ENCODE measurements at regions not wholly inside any gene's neighbourhood (a gene's known extent, or its start where the extent isn't known, plus 50 kb on each side); places are given as distances from the start of the nearest gene placed in this dataset.

DNA sequence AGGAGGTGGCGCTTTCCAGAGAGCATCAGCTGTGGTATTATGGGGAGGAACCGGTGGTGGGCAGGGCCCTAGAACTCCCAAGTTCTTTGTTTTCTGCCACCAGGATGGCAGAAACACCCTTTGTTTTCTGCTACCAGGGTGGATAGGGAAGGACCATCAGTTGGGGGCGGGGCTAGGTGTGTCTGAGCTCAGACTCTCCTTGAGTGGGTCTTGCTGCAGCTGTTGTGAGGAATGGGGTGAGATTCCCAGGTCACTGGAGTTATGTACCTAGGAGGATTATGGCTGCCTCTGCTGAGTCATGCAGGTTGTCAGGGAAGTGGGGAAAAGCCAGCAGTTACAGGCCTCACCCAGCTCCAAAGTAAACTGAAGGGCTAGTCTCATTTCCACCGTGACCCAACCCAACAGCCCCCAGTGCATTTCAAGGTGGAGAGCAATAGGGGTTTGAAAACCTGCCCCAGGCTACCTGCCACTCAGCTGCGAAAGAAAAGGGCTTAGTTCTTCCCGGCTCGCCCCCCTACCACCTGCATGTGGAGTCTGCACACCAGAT is 167.8 kb upstream of the FAM241A start:
- intact Hi-C loops (cut with DNase I; ENCODE audit: low total_unique reads) (no loop called here), in situ Hi-C loops (cut with MboI; ENCODE audit: low sequenced_read_pairs in 4 of 4) (no loop called here)
- no peaks in the 10 kb centered on the region for H3K9me3 ChIP-seq
- TF ChIP-seq, protein P1, sequence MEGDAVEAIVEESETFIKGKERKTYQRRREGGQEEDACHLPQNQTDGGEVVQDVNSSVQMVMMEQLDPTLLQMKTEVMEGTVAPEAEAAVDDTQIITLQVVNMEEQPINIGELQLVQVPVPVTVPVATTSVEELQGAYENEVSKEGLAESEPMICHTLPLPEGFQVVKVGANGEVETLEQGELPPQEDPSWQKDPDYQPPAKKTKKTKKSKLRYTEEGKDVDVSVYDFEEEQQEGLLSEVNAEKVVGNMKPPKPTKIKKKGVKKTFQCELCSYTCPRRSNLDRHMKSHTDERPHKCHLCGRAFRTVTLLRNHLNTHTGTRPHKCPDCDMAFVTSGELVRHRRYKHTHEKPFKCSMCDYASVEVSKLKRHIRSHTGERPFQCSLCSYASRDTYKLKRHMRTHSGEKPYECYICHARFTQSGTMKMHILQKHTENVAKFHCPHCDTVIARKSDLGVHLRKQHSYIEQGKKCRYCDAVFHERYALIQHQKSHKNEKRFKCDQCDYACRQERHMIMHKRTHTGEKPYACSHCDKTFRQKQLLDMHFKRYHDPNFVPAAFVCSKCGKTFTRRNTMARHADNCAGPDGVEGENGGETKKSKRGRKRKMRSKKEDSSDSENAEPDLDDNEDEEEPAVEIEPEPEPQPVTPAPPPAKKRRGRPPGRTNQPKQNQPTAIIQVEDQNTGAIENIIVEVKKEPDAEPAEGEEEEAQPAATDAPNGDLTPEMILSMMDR (IDR thresholded peaks at IDR 0.05 in 4 of 5, conservative IDR thresholded peaks at IDR 0.05 in 1 of 5) = no peak
- no peak for TF ChIP-seq POLR2A (IDR thresholded peaks at IDR 0.05)
- H3K27me3 ChIP-seq = no peaks in the 10 kb centered on the region
- no peak for ATAC-seq
- no peaks in the 10 kb centered on the region for H3K4me1 ChIP-seq
- no peak for DNase-seq
- H3K36me3 ChIP-seq = no peaks in the 10 kb centered on the region
- H3K4me3 ChIP-seq = no peak overlapping the region
- H3K27ac ChIP-seq = no peak overlapping the region

DNA sequence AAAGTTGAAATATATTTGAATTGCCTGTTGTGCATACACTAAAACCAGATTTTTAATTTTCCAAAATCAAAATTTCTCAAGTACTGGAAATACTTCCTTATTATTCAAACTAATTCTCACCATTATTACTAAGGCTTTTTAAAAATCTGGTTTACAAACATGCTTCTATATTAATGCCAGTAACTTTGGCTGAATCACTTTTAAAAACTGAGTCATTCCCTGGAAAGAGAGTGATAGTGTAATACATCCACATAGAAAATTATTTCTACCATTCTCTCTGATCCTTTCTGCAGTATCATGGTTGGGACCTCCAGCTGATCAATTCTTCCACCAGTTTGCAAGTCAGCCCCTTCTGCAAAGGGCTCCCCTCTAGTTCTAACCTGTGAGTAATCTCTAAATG is 165.3 kb upstream of the FAM241A start:
- in situ Hi-C loops (cut with MboI; ENCODE audit: low sequenced_read_pairs in 4 of 4) (no loop called here), intact Hi-C loops (cut with DNase I; ENCODE audit: low total_unique reads) (no loop called here)
- Histone ChIP-seq H3K36me3 (no peaks in the 10 kb centered on the region), H3K9me3 (no peaks in the 10 kb centered on the region), H3K27me3 (no peaks in the 10 kb centered on the region), H3K4me3 (no peak overlapping the region), H3K4me1 (no peaks in the 10 kb centered on the region), H3K27ac (no peak overlapping the region)
- ATAC-seq (no peak), DNase-seq (no peak)
- TF ChIP-seq, protein P1 (IDR thresholded peaks at IDR 0.05 in 4 of 5, conservative IDR thresholded peaks at IDR 0.05 in 1 of 5) = no peak
- no peak for TF ChIP-seq POLR2A (IDR thresholded peaks at IDR 0.05)

DNA sequence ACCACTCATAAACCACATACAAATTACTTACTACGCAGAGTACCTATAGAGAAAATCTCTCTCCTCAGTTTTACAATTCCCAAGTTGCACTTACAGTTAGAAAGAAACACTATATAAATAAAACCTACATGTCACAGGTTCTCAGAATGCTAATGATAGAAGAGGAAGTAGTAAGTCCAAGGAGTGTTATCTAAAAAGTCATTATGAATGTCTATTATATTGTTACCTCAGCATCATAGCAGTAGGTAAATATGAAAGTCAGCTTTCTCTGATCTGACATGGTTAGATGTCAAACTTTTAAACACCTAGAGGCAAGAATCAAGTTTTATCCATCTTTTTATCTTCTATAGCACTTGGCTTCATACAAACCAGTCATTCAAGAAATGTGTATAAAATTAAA is 163.2 kb upstream of the FAM241A start:
- Histone ChIP-seq H3K4me1 (no peaks in the 10 kb centered on the region), H3K9me3 (no peaks in the 10 kb centered on the region), H3K27ac (no peak overlapping the region), H3K4me3 (no peak overlapping the region), H3K36me3 (no peaks in the 10 kb centered on the region), H3K27me3 (no peaks in the 10 kb centered on the region)
- no peak for TF ChIP-seq POLR2A (IDR thresholded peaks at IDR 0.05)
- TF ChIP-seq, protein P1 (IDR thresholded peaks at IDR 0.05 in 4 of 5, conservative IDR thresholded peaks at IDR 0.05 in 1 of 5) = no peak
- intact Hi-C loops (cut with DNase I; ENCODE audit: low total_unique reads) (no loop called here), in situ Hi-C loops (cut with MboI; ENCODE audit: low sequenced_read_pairs in 4 of 4) (no loop called here)
- no peak for DNase-seq
- ATAC-seq = no peak

DNA sequence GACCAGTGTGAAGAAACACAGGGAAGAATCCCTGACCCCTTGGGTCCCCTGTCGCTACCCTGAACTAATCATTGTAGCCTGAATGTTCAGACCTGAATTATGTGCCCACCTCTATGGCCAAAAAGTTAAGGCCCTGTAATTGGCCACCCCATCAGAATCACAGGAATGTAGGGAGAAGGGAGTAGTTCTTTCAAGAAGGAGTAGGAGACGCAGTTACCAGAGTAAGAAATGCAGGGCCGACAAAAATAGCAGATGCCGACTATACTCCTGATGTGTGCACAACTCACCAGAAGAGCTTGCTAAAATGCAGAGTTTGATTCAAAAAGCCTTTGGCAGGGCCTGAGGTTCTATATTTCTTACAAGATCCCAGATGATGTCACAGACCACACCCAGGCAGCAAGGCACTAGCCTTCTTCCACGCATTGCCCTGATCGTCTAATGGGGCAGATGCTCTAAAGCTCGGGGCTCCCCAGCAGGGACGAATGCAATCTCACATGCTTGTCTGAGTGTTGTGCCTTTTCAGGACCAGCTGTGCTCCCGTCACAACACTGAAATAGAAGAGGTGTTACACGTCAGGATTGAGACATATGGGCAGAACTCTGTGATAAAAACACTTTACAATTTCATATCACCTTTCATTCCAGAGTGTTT is 161.0 kb upstream of the FAM241A start:
- DNase-seq = no peak
- no peaks in the 10 kb centered on the region for H3K9me3 ChIP-seq
- no peak overlapping the region for H3K27ac ChIP-seq
- H3K4me1 ChIP-seq = no peaks in the 10 kb centered on the region
- no peak for ATAC-seq
- H3K36me3 ChIP-seq = no peaks in the 10 kb centered on the region
- intact Hi-C loops (cut with DNase I; ENCODE audit: low total_unique reads) (no loop called here), in situ Hi-C loops (cut with MboI; ENCODE audit: low sequenced_read_pairs in 4 of 4) (no loop called here)
- H3K27me3 ChIP-seq = no peaks in the 10 kb centered on the region
- H3K4me3 ChIP-seq = no peak overlapping the region
- TF ChIP-seq, protein P1 (IDR thresholded peaks at IDR 0.05 in 4 of 5, conservative IDR thresholded peaks at IDR 0.05 in 1 of 5) = no peak
- no peak for TF ChIP-seq POLR2A (IDR thresholded peaks at IDR 0.05)

DNA sequence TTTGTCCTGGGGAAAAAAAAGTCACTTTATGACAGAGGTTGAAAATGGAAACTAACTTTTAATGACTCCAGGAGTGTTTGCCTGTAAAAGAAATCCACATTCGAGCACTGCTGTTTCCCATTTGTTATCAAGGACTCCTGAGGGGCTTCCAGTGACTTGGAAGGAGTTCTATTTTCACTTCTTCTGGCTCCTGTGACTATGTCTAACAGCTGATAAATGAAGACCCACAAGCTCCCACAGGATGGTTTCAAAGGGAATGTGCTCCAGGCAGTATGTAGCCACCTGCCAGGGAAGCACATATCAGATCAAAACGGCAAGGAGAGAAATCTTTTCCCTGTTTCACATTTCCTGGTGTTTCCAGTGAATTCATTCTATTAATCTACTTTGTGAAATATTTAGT is 159.8 kb upstream of the FAM241A start:
- H3K27ac ChIP-seq = no peak overlapping the region

More for the DNA sequence above, 159.8 kb upstream of the FAM241A start:
- Histone ChIP-seq H3K4me1 (no peaks in the 10 kb centered on the region), H3K9me3 (no peaks in the 10 kb centered on the region), H3K27me3 (no peaks in the 10 kb centered on the region), H3K4me3 (no peak overlapping the region), H3K36me3 (no peaks in the 10 kb centered on the region)
- DNase-seq = no peak
- ATAC-seq = no peak
- in situ Hi-C loops (cut with MboI; ENCODE audit: low sequenced_read_pairs in 4 of 4) (no loop called here), intact Hi-C loops (cut with DNase I; ENCODE audit: low total_unique reads) (no loop called here)
- TF ChIP-seq, protein P1 (IDR thresholded peaks at IDR 0.05 in 4 of 5, conservative IDR thresholded peaks at IDR 0.05 in 1 of 5) = no peak
- no peak for TF ChIP-seq POLR2A (IDR thresholded peaks at IDR 0.05)
